GM19193 (cell line): ENCODE measurements at regions not wholly inside any gene's neighbourhood (a gene's known extent, or its start where the extent isn't known, plus 50 kb on each side); places are given as distances from the start of the nearest gene placed in this dataset.

Experiments
- POLR2A ChIP-seq: IDR thresholded peaks from 4 replicates; pipeline ENCODE4 v1.6.1; 2011; ENCODE audit not compliant: insufficient read depth, insufficient read length; ENCODE audit errors: extremely low read depth

- no peak for TF ChIP-seq POLR2A
Measured at GRCh38 chr3:116834816-116835215, 125.2 kb downstream of the TUSC7 start.

- TF ChIP-seq POLR2A: no peak
Measured at GRCh38 chr3:116835658-116836057, 126.1 kb downstream of the TUSC7 start.

- no peak for TF ChIP-seq POLR2A
Measured at GRCh38 chr3:116836286-116836685, 126.7 kb downstream of the TUSC7 start.

- TF ChIP-seq POLR2A: no peak
Measured at GRCh38 chr3:116837483-116837882, 127.9 kb downstream of the TUSC7 start.

GRCh38 chr3:116841003-116841735, 131.6 kb downstream of the TUSC7 start:
- no peak for TF ChIP-seq POLR2A

- no peak for TF ChIP-seq POLR2A
Measured at GRCh38 chr3:116842254-116842957, 132.8 kb downstream of the TUSC7 start.

- no peak for TF ChIP-seq POLR2A
Measured at GRCh38 chr3:116848248-116848829, 138.8 kb downstream of the TUSC7 start.

GRCh38 chr3:116849261-116849688, 139.7 kb downstream of the TUSC7 start:
- TF ChIP-seq POLR2A: no peak

GRCh38 chr3:116852803-116853202, 143.2 kb downstream of the TUSC7 start:
- TF ChIP-seq POLR2A: no peak

GRCh38 chr3:116863270-116863770, 153.7 kb downstream of the TUSC7 start:
- no peak for TF ChIP-seq POLR2A

- no peak for TF ChIP-seq POLR2A
Measured at GRCh38 chr3:116863822-116864589, 154.4 kb downstream of the TUSC7 start.

- TF ChIP-seq POLR2A: no peak
Measured at GRCh38 chr3:116864590-116864927, 155.0 kb downstream of the TUSC7 start.

GRCh38 chr3:116870379-116870778, 160.8 kb downstream of the TUSC7 start:
- no peak for TF ChIP-seq POLR2A

- TF ChIP-seq POLR2A: no peak
Measured at GRCh38 chr3:116871905-116872304, 162.3 kb downstream of the TUSC7 start.

GRCh38 chr3:116872688-116873087, 163.1 kb downstream of the TUSC7 start:
- TF ChIP-seq POLR2A: no peak
